Gastrocnemius medialis (tissue), 4 donors: ENCODE measurements at regions not wholly inside any gene's neighbourhood (a gene's known extent, or its start where the extent isn't known, plus 50 kb on each side); places are given as distances from the start of the nearest gene placed in this dataset.

ENCODE experiments used
- POLR2A ChIP-seq, 2 donors: fragments of 450-650 bp; IDR thresholded peaks; one replicate each; pipeline ENCODE4 v1.6.1; 2017; ENCODE audit warnings: antibody characterized with exemption in 2 of 2, mild to moderate bottlenecking in 2 of 2, moderate library complexity in 2 of 2
- TF ChIP-seq, protein P1 (sequence below), 5 experiments: fragments of 450-650 bp in 3 of 5; fragments of 200-600 bp in 2 of 5; sonication (generic) in 2 of 5; IDR thresholded peaks in 4 of 5; conservative IDR thresholded peaks in 1 of 5; 1 replicate in 4 of 5; 2 replicates in 1 of 5; pipeline ENCODE4 v1.5.1; 2016 to 2019; ENCODE audit warnings: antibody characterized with exemption in 5 of 5, mild to moderate bottlenecking in 3 of 5, moderate library complexity in 3 of 5

DNA sequence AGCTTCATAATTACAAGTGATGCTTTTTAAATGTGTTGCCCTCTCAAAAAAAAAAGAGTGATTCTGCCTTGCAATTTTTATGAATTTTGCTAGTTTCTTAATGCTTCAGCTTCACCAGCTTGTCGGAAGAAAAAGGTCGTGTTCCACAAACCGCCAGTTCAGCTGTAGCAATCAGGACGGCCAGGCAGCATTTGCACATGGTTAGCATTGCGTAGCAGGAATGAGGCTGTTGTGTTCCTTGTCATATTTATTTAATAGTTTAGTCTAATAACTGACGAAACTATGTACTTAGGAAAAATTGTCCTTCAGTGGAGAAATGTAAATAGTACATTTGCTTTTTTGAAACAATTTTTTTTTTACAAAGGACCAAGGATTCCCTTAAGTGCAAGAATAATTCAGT is 64.9 kb upstream of the SELENOK start:
- TF ChIP-seq, protein P1, sequence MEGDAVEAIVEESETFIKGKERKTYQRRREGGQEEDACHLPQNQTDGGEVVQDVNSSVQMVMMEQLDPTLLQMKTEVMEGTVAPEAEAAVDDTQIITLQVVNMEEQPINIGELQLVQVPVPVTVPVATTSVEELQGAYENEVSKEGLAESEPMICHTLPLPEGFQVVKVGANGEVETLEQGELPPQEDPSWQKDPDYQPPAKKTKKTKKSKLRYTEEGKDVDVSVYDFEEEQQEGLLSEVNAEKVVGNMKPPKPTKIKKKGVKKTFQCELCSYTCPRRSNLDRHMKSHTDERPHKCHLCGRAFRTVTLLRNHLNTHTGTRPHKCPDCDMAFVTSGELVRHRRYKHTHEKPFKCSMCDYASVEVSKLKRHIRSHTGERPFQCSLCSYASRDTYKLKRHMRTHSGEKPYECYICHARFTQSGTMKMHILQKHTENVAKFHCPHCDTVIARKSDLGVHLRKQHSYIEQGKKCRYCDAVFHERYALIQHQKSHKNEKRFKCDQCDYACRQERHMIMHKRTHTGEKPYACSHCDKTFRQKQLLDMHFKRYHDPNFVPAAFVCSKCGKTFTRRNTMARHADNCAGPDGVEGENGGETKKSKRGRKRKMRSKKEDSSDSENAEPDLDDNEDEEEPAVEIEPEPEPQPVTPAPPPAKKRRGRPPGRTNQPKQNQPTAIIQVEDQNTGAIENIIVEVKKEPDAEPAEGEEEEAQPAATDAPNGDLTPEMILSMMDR (IDR thresholded peaks at IDR 0.05 in 4 of 5, conservative IDR thresholded peaks at IDR 0.05 in 1 of 5): no peak
- no peak for TF ChIP-seq POLR2A (IDR thresholded peaks at IDR 0.05)
